Kidney epithelial cell (primary cell): ENCODE measurements at regions not wholly inside any gene's neighbourhood (a gene's known extent, or its start where the extent isn't known, plus 50 kb on each side); places are given as distances from the start of the nearest gene placed in this dataset.
A peak's percentile ranks its signal among the peaks of the same experiment; 100 is the strongest.

Experiments
- DNase-seq: peaks from one replicate; pipeline ENCODE4 v3.0.0-alpha.2; 2010; ENCODE audit warnings: low read depth
- H3K27me3 ChIP-seq: 2 replicates; pipeline ENCODE4 v1.6.0; 2011; ENCODE audit warnings: low read length; ENCODE audit not compliant: control insufficient read depth, insufficient read depth
- H3K36me3 ChIP-seq: 2 replicates; pipeline ENCODE4 v1.5.1; 2011; ENCODE audit warnings: low read length; ENCODE audit not compliant: control insufficient read depth, insufficient read depth
- H3K4me3 ChIP-seq: 2 replicates; pipeline ENCODE4 v1.5.1; 2011; ENCODE audit warnings: low read depth, mild to moderate bottlenecking, control low read depth, low read length
- CTCF ChIP-seq: IDR thresholded peaks from 2 replicates; pipeline ENCODE4 v1.5.1; 2011; ENCODE audit warnings: mild to moderate bottlenecking, moderate library complexity, low read length, control low read depth, inconsistent platforms; ENCODE audit not compliant: insufficient read depth, poor library complexity, severe bottlenecking

DNA sequence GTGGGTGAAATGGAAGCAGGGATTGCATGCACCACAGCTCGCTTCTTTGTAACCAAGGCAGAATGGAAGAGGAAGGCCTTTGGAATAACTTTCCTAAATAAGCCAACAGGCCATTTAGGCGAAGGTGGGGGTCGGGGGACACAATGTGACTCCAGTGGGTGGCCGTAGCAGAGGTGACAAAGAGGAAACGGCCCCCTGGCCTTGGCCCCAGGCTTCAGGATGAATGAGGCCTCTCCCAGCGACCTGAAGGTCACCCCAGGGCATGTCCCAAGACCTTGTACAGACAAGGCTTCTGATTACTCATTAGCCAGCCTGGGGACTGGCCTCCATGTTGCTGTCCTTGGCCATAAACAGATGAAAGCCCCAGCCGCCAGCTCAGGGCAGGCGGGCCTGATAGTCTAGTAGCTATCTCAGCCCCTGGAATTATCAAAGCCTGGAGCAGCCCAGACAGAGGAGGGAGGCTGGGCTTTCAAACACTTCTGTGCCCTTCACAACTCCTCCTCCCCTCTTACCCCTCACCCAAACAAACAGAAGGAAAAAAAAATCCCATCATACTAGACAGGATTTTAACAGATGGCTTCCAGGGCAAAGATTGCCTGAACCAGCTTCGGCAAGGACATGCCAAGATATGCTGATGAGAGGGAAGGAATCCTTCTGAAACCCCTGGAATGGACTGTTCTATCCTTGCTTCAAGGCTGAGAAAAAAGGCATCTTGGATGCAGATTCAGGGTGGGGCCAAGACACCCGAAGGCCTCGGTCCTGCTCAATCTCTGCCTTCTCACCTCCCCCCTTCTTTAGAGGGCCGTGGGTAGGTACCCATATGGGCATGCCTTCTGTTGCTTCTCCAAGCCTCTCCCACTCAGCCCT is 142.3 kb upstream of the PARP11 start:
- no peak for TF ChIP-seq CTCF
- no peak for DNase-seq

GRCh38 chr12:4014858-4015224 is 141.6 kb upstream of the PARP11 start:
- TF ChIP-seq CTCF, result no peak
- DNase-seq, result no peak

More for the DNA sequence above, 142.3 kb upstream of the PARP11 start:
- H3K27me3 ChIP-seq, result no peaks in the 10 kb centered on the region
- no peaks in the 10 kb centered on the region for H3K36me3 ChIP-seq
- H3K4me3 ChIP-seq, result no peak overlapping the region

GRCh38 chr12:4014444-4014843 is 141.2 kb upstream of the PARP11 start:
- Histone ChIP-seq H3K4me3 (no peak overlapping the region), H3K36me3 (no peaks in the 10 kb centered on the region), H3K27me3 (no peaks in the 10 kb centered on the region)
- no peak for TF ChIP-seq CTCF
- no peak for DNase-seq

More at GRCh38 chr12:4014858-4015224, 141.6 kb upstream of the PARP11 start:
- H3K4me3 ChIP-seq, result no peak overlapping the region
- no peaks in the 10 kb centered on the region for H3K27me3 ChIP-seq
- no peaks in the 10 kb centered on the region for H3K36me3 ChIP-seq

DNA sequence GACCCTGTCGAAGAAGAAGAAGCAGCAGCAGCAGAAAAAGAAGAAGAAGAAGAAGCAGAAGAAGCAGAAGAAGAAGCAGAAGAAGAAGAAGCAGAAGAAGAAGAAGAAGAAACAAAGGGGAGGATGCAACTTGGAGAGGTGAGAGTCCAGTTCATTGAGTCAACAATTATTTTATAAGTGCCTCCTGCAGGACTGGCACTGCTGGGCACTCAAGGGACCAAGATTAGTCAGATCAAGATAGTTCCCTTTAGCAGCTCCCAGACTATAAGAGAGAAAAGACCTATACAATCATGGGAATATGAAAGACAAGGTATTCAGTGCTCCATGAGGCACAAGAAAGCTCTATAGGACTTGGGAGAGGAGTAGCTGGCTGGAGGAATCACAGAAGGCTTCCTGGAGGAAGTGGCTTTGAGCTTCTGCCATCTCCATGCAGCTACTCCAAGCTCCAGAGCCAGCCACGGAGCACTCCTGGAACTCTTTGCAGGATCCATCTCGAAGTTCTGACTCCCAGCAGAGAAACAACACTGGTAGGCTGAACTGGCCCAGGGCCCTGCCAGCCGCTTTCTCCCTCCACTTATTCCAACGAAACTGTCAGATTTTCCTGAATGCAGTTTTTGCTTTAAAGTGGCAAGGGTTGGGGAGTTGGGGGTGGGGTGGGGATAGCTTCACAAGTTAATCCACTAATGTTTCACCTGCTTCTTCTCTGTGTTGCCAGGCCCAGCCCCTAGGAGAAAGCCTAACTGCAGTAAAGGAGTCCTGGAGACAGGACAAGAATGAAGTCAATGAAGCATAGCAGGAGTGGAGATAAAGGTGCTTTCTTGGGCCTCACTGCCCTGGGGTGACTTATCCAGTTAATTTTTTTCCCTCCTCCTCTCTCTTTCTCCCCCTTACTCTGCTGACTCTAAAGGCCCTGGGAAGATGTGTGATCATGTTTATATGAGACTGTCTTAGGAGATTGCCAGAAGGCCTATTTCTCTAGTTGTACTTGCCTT is 140.1 kb upstream of the PARP11 start:
- H3K36me3 ChIP-seq, result no peaks in the 10 kb centered on the region
- H3K4me3 ChIP-seq, result no peak overlapping the region
- H3K27me3 ChIP-seq, result no peaks in the 10 kb centered on the region
- DNase-seq, result peak; percentile 73
- no peak for TF ChIP-seq CTCF

- no peak for DNase-seq
- H3K4me3 ChIP-seq, result no peak overlapping the region
- no peaks in the 10 kb centered on the region for H3K36me3 ChIP-seq
- no peak for TF ChIP-seq CTCF
- H3K27me3 ChIP-seq, result no peaks in the 10 kb centered on the region
These were observed 138.9 kb upstream of the PARP11 start for GRCh38 chr12:4012073-4012472.
